HUES48 (cell line): ENCODE measurements at regions not wholly inside any gene's neighbourhood (a gene's known extent, or its start where the extent isn't known, plus 50 kb on each side); places are given as distances from the start of the nearest gene placed in this dataset.
"Not testable (repeated sequence)": the region's sequence is repeated elsewhere in the genome, so short reads cannot be mapped to it uniquely, and the experiment has no call there.

Experiments
- H3K27ac ChIP-seq: one replicate; pipeline ENCODE4 v1.7.0; 2013; ENCODE audit warnings: low read depth, low read length, inconsistent platforms
- H3K27me3 ChIP-seq: 2 replicates; pipeline ENCODE4 v1.6.1; 2013; ENCODE audit warnings: mild to moderate bottlenecking, low read length; ENCODE audit not compliant: control insufficient read depth, insufficient read depth
- H3K36me3 ChIP-seq: 2 replicates; pipeline ENCODE4 v1.6.1; 2013; ENCODE audit warnings: low read length; ENCODE audit not compliant: control insufficient read depth, insufficient read depth
- H3K4me1 ChIP-seq: 2 replicates; pipeline ENCODE4 v1.6.1; 2013; ENCODE audit warnings: mild to moderate bottlenecking, low read length; ENCODE audit not compliant: control insufficient read depth, insufficient read depth
- H3K4me3 ChIP-seq: 2 replicates; pipeline ENCODE4 v1.5.1; 2013; ENCODE audit warnings: mild to moderate bottlenecking, low read depth, low read length
- H3K9ac ChIP-seq: 2 replicates; pipeline ENCODE4 v1.6.1; 2013; ENCODE audit warnings: mild to moderate bottlenecking, low read depth, low read length, moderate library complexity
- H3K9me3 ChIP-seq: 2 replicates; pipeline ENCODE4 v1.6.1; 2013; ENCODE audit warnings: low read length; ENCODE audit not compliant: control insufficient read depth, insufficient read depth

DNA sequence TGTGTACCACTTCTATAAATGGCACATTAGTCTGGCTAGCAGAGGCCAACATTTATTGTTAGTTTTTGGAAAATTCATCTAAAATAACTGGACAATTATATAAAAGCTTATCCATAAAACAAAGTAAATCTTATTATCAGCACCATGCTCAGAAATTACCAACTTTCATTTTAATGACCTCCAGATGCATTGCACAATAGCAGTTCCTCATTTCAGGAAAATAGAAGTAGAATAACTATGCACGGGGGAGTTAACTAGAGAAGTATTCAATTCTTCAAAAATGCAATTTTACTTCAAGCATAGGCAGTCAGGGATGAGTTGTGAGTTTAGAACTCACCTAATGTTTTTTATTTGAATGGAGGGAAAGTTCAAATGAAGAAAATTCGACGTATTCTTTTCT lies 1023.5 kb downstream of the PCDH17 start:
- no peaks in the 10 kb centered on the region for H3K9me3 ChIP-seq
- no peaks in the 10 kb centered on the region for H3K27me3 ChIP-seq
- no peaks in the 10 kb centered on the region for H3K4me1 ChIP-seq
- no peak overlapping the region for H3K4me3 ChIP-seq
- no peak overlapping the region for H3K9ac ChIP-seq
- no peak overlapping the region for H3K27ac ChIP-seq
- H3K36me3 ChIP-seq = no peaks in the 10 kb centered on the region

DNA sequence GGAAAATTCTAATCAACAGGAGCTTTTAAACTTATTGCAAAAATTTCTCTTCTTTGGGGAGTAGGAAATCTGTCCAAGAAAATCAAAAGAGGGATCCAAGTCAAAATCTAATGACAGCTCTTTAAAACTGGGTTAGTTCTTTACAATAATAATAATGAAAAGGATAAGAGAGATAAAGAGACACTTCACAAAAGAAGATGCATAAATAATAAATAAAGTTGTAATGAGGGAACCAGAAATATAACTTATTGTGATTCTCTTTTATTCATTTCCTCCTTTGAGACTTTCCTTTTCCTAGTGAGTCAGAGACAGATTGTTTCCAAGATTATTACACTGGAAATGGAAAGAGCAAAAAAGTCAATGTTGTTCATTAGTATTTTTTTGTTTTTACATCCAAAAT lies 1029.3 kb downstream of the PCDH17 start:
- H3K4me3 ChIP-seq = no peak overlapping the region
- H3K27ac ChIP-seq = no peak overlapping the region
- peaks cover 6% of the 10 kb centered on the region; the same call in 1 of the 2 replicates for H3K4me1 ChIP-seq
- H3K9ac ChIP-seq = no peak overlapping the region
- no peaks in the 10 kb centered on the region for H3K27me3 ChIP-seq
- no peaks in the 10 kb centered on the region for H3K36me3 ChIP-seq
- H3K9me3 ChIP-seq = no peaks in the 10 kb centered on the region

DNA sequence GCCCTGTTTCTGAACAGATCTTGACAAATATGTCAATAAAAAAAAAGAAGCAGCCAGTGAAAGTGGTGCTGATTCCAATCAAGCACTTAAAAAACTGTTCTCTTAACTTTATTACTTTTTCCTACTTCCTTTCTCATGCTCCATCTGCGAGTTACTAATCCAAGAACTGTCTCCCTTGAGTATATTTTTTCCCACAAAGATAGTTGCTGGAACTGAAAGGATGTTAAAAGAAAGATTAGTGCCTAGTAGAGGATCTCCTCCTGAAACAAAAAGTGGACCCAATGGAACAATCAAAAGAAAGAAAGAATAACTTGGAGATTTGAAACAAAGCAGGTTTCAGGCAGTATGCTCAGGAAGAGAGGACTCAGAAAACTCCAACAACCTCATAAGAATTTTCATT lies 1034.8 kb downstream of the PCDH17 start:
- no peaks in the 10 kb centered on the region for H3K9me3 ChIP-seq
- H3K36me3 ChIP-seq = no peaks in the 10 kb centered on the region
- no peak overlapping the region for H3K27ac ChIP-seq
- H3K4me3 ChIP-seq = no peak overlapping the region
- no peaks in the 10 kb centered on the region for H3K27me3 ChIP-seq
- H3K4me1 ChIP-seq = peaks cover 6% of the 10 kb centered on the region; the same call in 1 of the 2 replicates
- H3K9ac ChIP-seq = no peak overlapping the region

DNA sequence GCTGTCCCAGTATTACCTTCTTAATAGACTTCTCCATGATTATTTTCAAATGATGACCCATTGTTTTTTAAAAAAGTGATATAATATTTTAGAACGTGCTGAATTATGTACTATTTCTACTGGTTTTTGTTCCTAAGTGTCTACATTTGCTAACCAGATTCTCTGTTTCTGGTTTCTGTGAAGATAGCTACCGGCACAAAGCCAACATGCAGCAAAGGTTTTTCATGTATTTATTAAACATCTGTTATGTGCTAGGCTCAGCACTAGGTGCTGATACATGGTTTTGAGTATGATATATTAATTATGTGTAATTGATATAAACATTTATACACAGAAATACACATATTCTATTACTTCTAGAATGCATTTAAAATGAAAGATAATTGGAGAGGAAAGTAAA lies 1035.6 kb downstream of the PCDH17 start:
- H3K9ac ChIP-seq = no peak overlapping the region
- H3K9me3 ChIP-seq = no peaks in the 10 kb centered on the region
- H3K4me3 ChIP-seq = no peak overlapping the region
- H3K27me3 ChIP-seq = no peaks in the 10 kb centered on the region
- no peak overlapping the region for H3K27ac ChIP-seq
- no peaks in the 10 kb centered on the region for H3K36me3 ChIP-seq
- peaks cover 6% of the 10 kb centered on the region; the same call in 1 of the 2 replicates for H3K4me1 ChIP-seq

DNA sequence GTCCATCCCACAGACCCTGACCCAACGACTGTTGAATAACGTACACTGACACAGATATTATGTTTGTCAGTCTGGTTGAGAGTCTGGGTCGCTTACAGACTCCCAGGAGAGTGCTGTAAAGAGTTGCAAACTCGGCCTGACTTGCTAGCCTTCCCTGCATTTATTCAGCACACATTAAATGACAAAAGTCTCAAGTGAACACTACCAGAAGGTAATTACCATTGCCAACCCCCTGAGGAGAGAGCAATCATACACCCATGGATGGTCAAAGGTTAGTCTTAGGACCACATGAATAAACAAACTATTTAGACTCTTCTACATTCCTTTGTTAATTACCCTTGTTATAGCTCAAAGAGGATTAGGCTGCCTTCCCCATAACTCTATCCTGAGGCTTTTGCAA lies 1048.6 kb downstream of the PCDH17 start:
- no peak overlapping the region; the same call in 1 of the 2 replicates for H3K4me3 ChIP-seq
- no peak overlapping the region for H3K27ac ChIP-seq
- H3K36me3 ChIP-seq = no peaks in the 10 kb centered on the region
- H3K27me3 ChIP-seq = no peaks in the 10 kb centered on the region
- no peak overlapping the region for H3K9ac ChIP-seq
- peaks cover 17% of the 10 kb centered on the region for H3K9me3 ChIP-seq
- peaks cover 15% of the 10 kb centered on the region for H3K4me1 ChIP-seq

DNA sequence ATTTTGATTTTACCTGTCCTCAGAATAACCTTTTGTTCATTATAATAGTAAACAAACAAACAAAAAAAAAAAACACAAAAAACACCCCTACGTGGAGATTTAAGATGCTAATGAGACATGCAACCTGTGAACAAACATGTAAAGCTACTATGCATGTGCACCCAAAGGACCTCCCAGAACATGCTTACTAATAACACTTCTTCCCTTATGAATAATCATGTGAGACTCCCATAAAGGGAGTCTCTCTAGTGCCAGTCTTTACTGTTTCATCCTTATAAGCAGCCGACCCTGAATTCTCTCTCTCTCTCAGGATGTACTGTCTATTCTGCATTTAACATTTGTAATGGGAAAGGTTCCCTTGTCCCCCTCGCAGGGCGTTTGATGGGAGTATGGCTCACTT lies 1051.1 kb downstream of the PCDH17 start:
- Histone ChIP-seq H3K36me3 (no peaks in the 10 kb centered on the region), H3K9ac (no peak overlapping the region), H3K27ac (no peak overlapping the region), H3K9me3 (peaks cover 17% of the 10 kb centered on the region), H3K4me3 (no peak overlapping the region), H3K27me3 (no peaks in the 10 kb centered on the region), H3K4me1 (peaks cover 15% of the 10 kb centered on the region)

DNA sequence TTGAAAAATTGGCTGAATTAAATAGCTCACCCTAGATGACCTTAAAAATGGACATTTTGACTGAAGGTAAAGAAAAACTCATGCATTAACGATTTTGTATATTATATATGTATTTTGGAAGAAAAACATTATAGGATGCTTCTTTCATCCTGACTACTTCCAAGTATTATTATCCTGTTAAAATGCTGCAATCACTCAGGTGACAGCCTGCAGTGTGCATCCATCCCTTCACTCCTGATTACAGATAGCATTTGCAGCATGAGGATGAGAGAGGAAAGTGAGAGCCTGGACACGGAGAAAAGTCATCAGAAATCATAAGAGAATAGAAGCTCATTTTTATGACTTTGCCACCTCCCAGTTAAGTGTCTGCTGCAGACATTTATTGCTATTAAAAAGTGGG lies 1055.6 kb downstream of the PCDH17 start:
- no peak overlapping the region for H3K4me3 ChIP-seq
- H3K27me3 ChIP-seq = no peaks in the 10 kb centered on the region
- H3K4me1 ChIP-seq = no peaks in the 10 kb centered on the region; the same call in 1 of the 2 replicates
- H3K9ac ChIP-seq = no peak overlapping the region
- no peaks in the 10 kb centered on the region for H3K36me3 ChIP-seq
- H3K9me3 ChIP-seq = no peaks in the 10 kb centered on the region
- H3K27ac ChIP-seq = no peak overlapping the region

DNA sequence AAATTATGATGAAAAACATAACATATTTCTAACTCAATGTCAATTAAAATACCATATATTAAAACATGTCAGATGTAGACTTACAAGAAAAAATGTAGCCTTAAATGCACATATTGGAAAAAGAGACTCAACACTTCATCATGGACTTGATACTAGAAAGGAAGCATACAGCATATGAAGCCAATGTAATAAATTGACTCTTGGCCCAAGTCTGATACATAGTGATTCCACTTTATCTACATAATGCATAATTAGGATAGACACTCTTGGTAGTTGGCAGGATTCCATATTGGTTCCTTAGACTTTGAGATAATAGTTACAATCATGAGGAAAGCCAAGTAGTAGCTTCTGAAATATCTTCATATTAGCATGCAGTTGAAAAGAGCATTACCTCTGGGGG lies 1067.0 kb downstream of the PCDH17 start:
- H3K4me1 ChIP-seq = no peaks in the 10 kb centered on the region
- H3K36me3 ChIP-seq = no peaks in the 10 kb centered on the region
- no peaks in the 10 kb centered on the region for H3K27me3 ChIP-seq
- no peak overlapping the region for H3K4me3 ChIP-seq
- H3K27ac ChIP-seq = no peak overlapping the region
- no peak overlapping the region for H3K9ac ChIP-seq
- H3K9me3 ChIP-seq = no peaks in the 10 kb centered on the region

DNA sequence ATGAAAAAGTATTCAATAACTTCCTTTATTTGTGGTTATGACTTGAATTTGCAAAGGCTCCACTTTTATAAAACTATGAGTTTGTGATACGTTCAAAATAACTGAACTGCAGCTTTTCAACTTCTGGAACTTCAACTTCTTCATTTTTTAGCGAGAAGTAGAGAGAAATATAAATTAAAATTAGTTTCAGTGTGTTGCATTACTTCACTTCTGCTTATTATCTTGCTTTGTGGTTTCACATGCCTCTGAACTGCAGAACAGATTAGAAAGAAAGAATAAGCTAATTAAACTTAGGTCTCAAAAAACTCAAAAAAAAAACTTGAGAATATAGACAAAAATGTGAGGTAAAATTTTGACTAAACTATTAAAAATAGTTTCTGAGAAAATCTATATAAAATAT lies 1073.4 kb downstream of the PCDH17 start:
- no peak overlapping the region for H3K4me3 ChIP-seq
- H3K9ac ChIP-seq = no peak overlapping the region
- no peak overlapping the region for H3K27ac ChIP-seq
- H3K4me1 ChIP-seq = no peaks in the 10 kb centered on the region
- peaks cover 16% of the 10 kb centered on the region for H3K9me3 ChIP-seq
- no peaks in the 10 kb centered on the region for H3K27me3 ChIP-seq
- no peaks in the 10 kb centered on the region for H3K36me3 ChIP-seq

DNA sequence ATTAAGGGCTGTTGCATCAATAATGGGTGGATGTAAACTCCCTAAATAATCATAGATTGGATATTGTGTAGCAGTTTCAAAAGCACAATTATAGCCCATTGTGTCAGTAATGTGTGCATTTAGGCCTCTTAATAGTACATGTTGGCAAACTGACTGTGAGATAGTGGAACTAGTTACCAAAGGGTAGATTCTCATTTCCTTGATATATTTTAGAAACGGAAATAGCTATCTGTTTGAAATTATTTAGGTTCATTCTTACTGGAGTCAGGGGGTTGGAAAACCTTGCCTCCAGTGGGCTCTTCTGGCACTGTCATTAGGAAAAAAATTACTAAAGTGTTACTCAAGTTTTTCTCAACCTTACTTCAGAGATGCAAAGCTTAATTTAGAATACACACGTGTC lies 1074.9 kb downstream of the PCDH17 start:
- Histone ChIP-seq H3K4me1 (no peaks in the 10 kb centered on the region), H3K36me3 (no peaks in the 10 kb centered on the region), H3K27ac (no peak overlapping the region), H3K27me3 (no peaks in the 10 kb centered on the region), H3K9me3 (peaks cover 18% of the 10 kb centered on the region), H3K4me3 (no peak overlapping the region), H3K9ac (no peak overlapping the region)

DNA sequence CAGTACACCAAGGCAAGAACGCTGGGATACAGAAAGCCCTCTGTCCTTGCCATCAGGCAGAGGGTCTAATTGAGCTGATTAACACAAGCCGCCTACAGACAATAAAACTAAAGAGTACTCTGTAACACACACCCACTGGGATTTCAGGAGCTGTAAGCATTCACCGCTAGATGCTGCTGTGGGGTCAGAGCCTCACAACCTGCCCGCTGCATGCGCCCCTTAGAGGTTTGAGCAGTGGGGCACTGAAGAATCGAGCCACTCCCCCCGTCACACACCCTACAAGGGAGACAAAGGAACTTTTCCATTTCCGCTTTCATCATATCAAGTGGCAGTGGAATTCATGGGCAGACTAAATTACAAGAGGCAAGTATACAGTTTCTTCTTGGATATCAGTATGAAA lies 1080.6 kb downstream of the PCDH17 start:
- no peak overlapping the region for H3K9ac ChIP-seq
- no peak overlapping the region for H3K4me3 ChIP-seq
- H3K36me3 ChIP-seq = no peaks in the 10 kb centered on the region
- H3K4me1 ChIP-seq = peaks cover 8% of the 10 kb centered on the region; the same call in 1 of the 2 replicates
- H3K27ac ChIP-seq = no peak overlapping the region
- no peaks in the 10 kb centered on the region for H3K27me3 ChIP-seq
- peaks cover 18% of the 10 kb centered on the region for H3K9me3 ChIP-seq

DNA sequence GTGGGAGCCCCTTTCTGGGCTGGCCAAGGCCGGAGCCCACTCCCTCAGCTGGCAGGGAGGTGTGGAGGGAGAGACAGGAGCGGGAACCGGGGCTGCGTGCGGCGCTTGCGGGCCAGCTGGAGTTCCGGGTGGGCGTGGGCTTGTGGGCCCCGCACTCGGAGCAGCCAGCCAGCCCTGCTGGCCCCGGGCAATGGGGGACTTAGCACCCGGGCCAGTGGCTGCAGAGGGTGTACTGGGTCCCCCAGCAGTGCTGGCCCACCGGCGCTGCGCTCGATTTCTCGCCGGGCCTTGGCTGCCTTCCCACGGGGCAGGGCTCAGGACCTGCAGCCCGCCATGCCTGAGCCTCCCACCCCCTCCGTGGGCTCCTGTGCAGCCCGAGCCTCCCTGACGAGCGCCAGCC lies 1082.5 kb downstream of the PCDH17 start:
- not testable (repeated sequence) for H3K36me3 ChIP-seq, H3K4me3 ChIP-seq, H3K27ac ChIP-seq, H3K9me3 ChIP-seq, H3K27me3 ChIP-seq, H3K9ac ChIP-seq, H3K4me1 ChIP-seq
